H1 (cell line): ENCODE measurements at regions not wholly inside any gene's neighbourhood (a gene's known extent, or its start where the extent isn't known, plus 50 kb on each side); places are given as distances from the start of the nearest gene placed in this dataset.

Source experiments
- ASH2L ChIP-seq: fragments of 200-600, 300-600 bp; sonication (generic); IDR thresholded peaks from one replicate; pipeline ENCODE4 v1.7.1; 2017; ENCODE audit warnings: low read length
- BACH1 ChIP-seq: IDR thresholded peaks from 2 replicates; pipeline ENCODE4 v1.6.1; 2012; ENCODE audit warnings: low read length, improper control_type of control experiment
- CHD7 ChIP-seq: fragments of 300-600 bp; sonication (generic); IDR thresholded peaks from 2 replicates; pipeline ENCODE4 v1.7.1; 2012; ENCODE audit warnings: low read length, moderate library complexity, mild to moderate bottlenecking, inconsistent platforms; ENCODE audit not compliant: insufficient replicate concordance
- FOSL1 ChIP-seq: IDR thresholded peaks from 2 replicates; pipeline ENCODE4 v1.6.1; 2011; ENCODE audit warnings: mild to moderate bottlenecking, low read depth, low read length, moderate library complexity; ENCODE audit not compliant: insufficient read depth
- GTF2F1 ChIP-seq: IDR thresholded peaks from 2 replicates; pipeline ENCODE4 v1.6.1; 2012; ENCODE audit warnings: low read depth, low read length, improper control_type of control experiment, borderline replicate concordance
- JUND ChIP-seq: IDR thresholded peaks from 2 replicates; pipeline ENCODE4 v1.6.1; 2011; ENCODE audit warnings: mild to moderate bottlenecking, improper control_type of control experiment, low read length
- KDM1A ChIP-seq: fragments of 200-600, 300-600 bp; sonication (generic); IDR thresholded peaks from 2 replicates; pipeline ENCODE4 v1.7.1; 2016; ENCODE audit warnings: mild to moderate bottlenecking, low read length, borderline replicate concordance
- MAFK ChIP-seq: IDR thresholded peaks from 2 replicates; pipeline ENCODE4 v1.6.1; 2012; ENCODE audit warnings: low read depth, mild to moderate bottlenecking, improper control_type of control experiment, low read length
- RAD21 ChIP-seq, 2 experiments: IDR thresholded peaks in 1 of 2; conservative IDR thresholded peaks in 1 of 2; 2 replicates each; pipeline ENCODE4 v1.6.1; 2011; ENCODE audit warnings: low read depth in 2 of 2, low read length in 2 of 2, improper control_type of control experiment in 1 of 2, inconsistent platforms in 1 of 2, mild to moderate bottlenecking in 1 of 2, moderate library complexity in 1 of 2
- TAF1 ChIP-seq: IDR thresholded peaks from 2 replicates; pipeline ENCODE4 v1.6.1; 2011; ENCODE audit warnings: mild to moderate bottlenecking, low read depth, low read length
- ZNF274 ChIP-seq: IDR thresholded peaks from 2 replicates; pipeline ENCODE4 v1.7.0; 2012; ENCODE audit warnings: low read length, borderline replicate concordance; ENCODE audit errors: extremely low read depth
- TF ChIP-seq, protein P1 (sequence below): IDR thresholded peaks from 2 replicates; pipeline ENCODE4 v1.6.1; 2011; ENCODE audit warnings: low read length, improper control_type of control experiment

DNA sequence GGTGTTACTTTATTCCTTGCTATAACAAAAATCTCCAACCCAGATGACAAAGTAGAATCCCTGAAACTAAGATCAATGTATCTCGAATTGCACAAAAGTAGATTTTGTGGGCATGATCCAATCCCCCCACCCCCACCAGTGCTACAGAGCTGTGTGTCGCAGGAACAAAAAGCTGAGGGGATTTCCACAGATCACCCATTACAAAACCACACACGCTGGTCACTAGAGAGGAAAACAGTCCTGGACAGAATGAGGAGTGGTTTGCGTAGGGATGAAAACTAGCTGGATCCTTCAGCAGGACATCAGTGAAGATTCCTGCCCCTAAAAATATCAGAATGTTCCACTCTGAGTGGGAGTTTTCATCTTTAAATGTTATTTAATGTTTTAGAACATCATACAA, 165.3 kb upstream of the STK17B start (continued):
- no peak for TF ChIP-seq CHD7
- TF ChIP-seq JUND, result no peak
- TF ChIP-seq, protein P1, sequence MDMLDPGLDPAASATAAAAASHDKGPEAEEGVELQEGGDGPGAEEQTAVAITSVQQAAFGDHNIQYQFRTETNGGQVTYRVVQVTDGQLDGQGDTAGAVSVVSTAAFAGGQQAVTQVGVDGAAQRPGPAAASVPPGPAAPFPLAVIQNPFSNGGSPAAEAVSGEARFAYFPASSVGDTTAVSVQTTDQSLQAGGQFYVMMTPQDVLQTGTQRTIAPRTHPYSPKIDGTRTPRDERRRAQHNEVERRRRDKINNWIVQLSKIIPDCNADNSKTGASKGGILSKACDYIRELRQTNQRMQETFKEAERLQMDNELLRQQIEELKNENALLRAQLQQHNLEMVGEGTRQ, result no peak
- TF ChIP-seq ZNF274, result no peak
- TF ChIP-seq KDM1A, result no peak
- no peak for TF ChIP-seq BACH1
- no peak for TF ChIP-seq TAF1
- no peak for TF ChIP-seq RAD21 (IDR thresholded peaks at IDR 0.05 in 1 of 2, conservative IDR thresholded peaks at IDR 0.05 in 1 of 2; ENCODE audit: low read depth in 2 of 2, low read length in 2 of 2)
- no peak for TF ChIP-seq MAFK
- TF ChIP-seq FOSL1, result no peak
- no peak for TF ChIP-seq GTF2F1
- TF ChIP-seq ASH2L, result no peak
